ENCODE measurements at regions not wholly inside any gene's neighbourhood (a gene's known extent, or its start where the extent isn't known, plus 50 kb on each side); places are given as distances from the start of the nearest gene placed in this dataset.

- TF ChIP-seq EZH2phosphoT487 (conservative IDR thresholded peaks at IDR 0.05; ENCODE audit: low read length) (no peak), CTCF (IDR thresholded peaks at IDR 0.05; ENCODE audit: insufficient read depth, low read length, poor library complexity, severe bottlenecking) (no peak)
Measured at GRCh38 chr3:23086331-23086730, 116.8 kb upstream of the UBE2E2 start.
